GM10266 (cell line): ENCODE measurements at regions not wholly inside any gene's neighbourhood (a gene's known extent, or its start where the extent isn't known, plus 50 kb on each side); places are given as distances from the start of the nearest gene placed in this dataset.

Source experiments
- DNase-seq: peaks from one replicate; pipeline ENCODE4 v3.0.0; 2012; ENCODE audit errors: extremely low spot score
- CTCF ChIP-seq: IDR thresholded peaks from 2 replicates; pipeline ENCODE4 v1.5.1; 2012; ENCODE audit warnings: mild to moderate bottlenecking, low read depth; ENCODE audit not compliant: control insufficient read depth, insufficient read depth; ENCODE audit errors: missing control alignments

- TF ChIP-seq CTCF, result no peak
Measured at GRCh38 chr3:76436894-76437293, 603.0 kb upstream of the ROBO2 start.

GRCh38 chr3:76438971-76439370, 600.9 kb upstream of the ROBO2 start:
- no peak for DNase-seq
- TF ChIP-seq CTCF, result no peak

More at GRCh38 chr3:76436894-76437293, 603.0 kb upstream of the ROBO2 start:
- DNase-seq, result no peak

- no peak for DNase-seq
Measured at GRCh38 chr3:76442374-76442915, 597.5 kb upstream of the ROBO2 start.

GRCh38 chr3:76456322-76456721, 583.6 kb upstream of the ROBO2 start:
- no peak for TF ChIP-seq CTCF
- no peak for DNase-seq

More at GRCh38 chr3:76442374-76442915, 597.5 kb upstream of the ROBO2 start:
- no peak for TF ChIP-seq CTCF

GRCh38 chr3:76463501-76463900, 576.4 kb upstream of the ROBO2 start:
- no peak for TF ChIP-seq CTCF
- DNase-seq, result no peak

- DNase-seq, result no peak
- no peak for TF ChIP-seq CTCF
Measured at GRCh38 chr3:76470285-76470684, 569.6 kb upstream of the ROBO2 start.

- DNase-seq, result no peak
- no peak for TF ChIP-seq CTCF
Measured at GRCh38 chr3:76474632-76475031, 565.3 kb upstream of the ROBO2 start.
